DMS 273 treated with DMSO at 0.1 percent for 48 hours (cell line): ENCODE measurements at regions not wholly inside any gene's neighbourhood (a gene's known extent, or its start where the extent isn't known, plus 50 kb on each side); places are given as distances from the start of the nearest gene placed in this dataset.
"Not testable (repeated sequence)": the region's sequence is repeated elsewhere in the genome, so short reads cannot be mapped to it uniquely, and the experiment has no call there.

Experiments used
- DNase-seq: peaks from one replicate; lab custom pipeline; 2025; lab: John Stamatoyannopoulos, UW

- peak; percentile 10 for DNase-seq
Measured at GRCh38 chr2:34188464-34189303, 589.6 kb upstream of the FAM98A start.

GRCh38 chr2:34179511-34179910 lies 580.4 kb upstream of the FAM98A start:
- no peak for DNase-seq

- DNase-seq: no peak
Measured at GRCh38 chr2:34178482-34178881, 579.4 kb upstream of the FAM98A start.

GRCh38 chr2:34176693-34177092 lies 577.6 kb upstream of the FAM98A start:
- no peak for DNase-seq

- no peak for DNase-seq
Measured at GRCh38 chr2:34174506-34174905, 575.4 kb upstream of the FAM98A start.

GRCh38 chr2:34162231-34162630 lies 563.1 kb upstream of the FAM98A start:
- no peak for DNase-seq

- DNase-seq: no peak
Measured at GRCh38 chr2:34161549-34161948, 562.5 kb upstream of the FAM98A start.

GRCh38 chr2:34159901-34160300 lies 560.8 kb upstream of the FAM98A start:
- DNase-seq: no peak

GRCh38 chr2:34153484-34153883 lies 554.4 kb upstream of the FAM98A start:
- no peak for DNase-seq

- no peak for DNase-seq
Measured at GRCh38 chr2:34147780-34148179, 548.7 kb upstream of the FAM98A start.

- DNase-seq: no peak
Measured at GRCh38 chr2:34143149-34143548, 544.0 kb upstream of the FAM98A start.

- not testable (repeated sequence) for DNase-seq
Measured at GRCh38 chr2:34142531-34143008, 543.5 kb upstream of the FAM98A start.

- not testable (repeated sequence) for DNase-seq
Measured at GRCh38 chr2:34133065-34133464, 534.0 kb upstream of the FAM98A start.

- no peak for DNase-seq
Measured at GRCh38 chr2:34126279-34126678, 527.2 kb upstream of the FAM98A start.

GRCh38 chr2:34123996-34124785 lies 525.1 kb upstream of the FAM98A start:
- DNase-seq: no peak

- DNase-seq: no peak
Measured at GRCh38 chr2:34121076-34121475, 522.0 kb upstream of the FAM98A start.

GRCh38 chr2:34115076-34115475 lies 516.0 kb upstream of the FAM98A start:
- no peak for DNase-seq

- no peak for DNase-seq
Measured at GRCh38 chr2:34112161-34112560, 513.1 kb upstream of the FAM98A start.

- DNase-seq: no peak
Measured at GRCh38 chr2:34110392-34110791, 511.3 kb upstream of the FAM98A start.

GRCh38 chr2:34107811-34108210 lies 508.7 kb upstream of the FAM98A start:
- no peak for DNase-seq

- no peak for DNase-seq
Measured at GRCh38 chr2:34105006-34105767, 506.1 kb upstream of the FAM98A start.

- DNase-seq: no peak
Measured at GRCh38 chr2:34104601-34105000, 505.5 kb upstream of the FAM98A start.
